ENCODE measurements at regions not wholly inside any gene's neighbourhood (a gene's known extent, or its start where the extent isn't known, plus 50 kb on each side); places are given as distances from the start of the nearest gene placed in this dataset.
"Not testable (repeated sequence)": the region's sequence is repeated elsewhere in the genome, so short reads cannot be mapped to it uniquely, and the experiment has no call there.

DNA sequence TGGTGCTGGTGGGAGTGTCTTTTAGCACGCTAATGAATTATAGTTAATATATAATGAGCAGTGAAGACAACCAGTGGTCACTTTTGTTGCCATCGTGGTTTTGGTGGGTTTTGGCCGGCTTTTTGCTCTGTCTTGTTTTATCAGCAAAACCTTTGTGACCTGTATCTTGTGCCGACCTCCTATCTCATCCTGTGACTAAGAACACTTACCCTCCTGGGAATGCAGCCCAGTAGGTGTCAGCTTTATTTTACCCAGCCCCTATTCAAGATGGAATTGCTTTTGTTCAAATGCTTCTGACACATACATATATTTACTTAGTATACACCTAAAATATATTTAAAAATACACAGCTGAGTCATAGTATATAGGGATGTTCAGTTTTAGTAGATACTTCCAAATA, 770.3 kb downstream of the PDCD6IP start:
- DNase-seq: no peak

DNA sequence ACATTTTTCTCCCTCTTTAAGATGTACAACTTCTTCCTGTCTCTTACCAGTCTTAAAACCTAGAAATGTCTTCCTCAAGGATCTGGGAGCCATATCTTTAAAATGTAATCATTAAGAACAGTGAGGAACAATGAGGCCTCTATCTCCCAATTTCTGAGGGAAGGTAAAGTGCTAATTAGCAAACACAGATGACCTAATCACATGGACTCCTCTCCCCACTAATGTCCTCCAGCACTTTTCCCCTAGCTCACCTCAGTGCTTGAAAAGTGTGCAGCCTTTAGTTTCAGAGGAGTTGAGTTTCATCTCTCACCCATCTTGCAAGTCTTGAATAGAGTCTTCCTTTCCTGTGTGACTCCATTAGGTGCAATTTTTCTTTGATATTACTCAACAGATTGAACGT, 771.0 kb downstream of the PDCD6IP start:
- no peak for DNase-seq

DNA sequence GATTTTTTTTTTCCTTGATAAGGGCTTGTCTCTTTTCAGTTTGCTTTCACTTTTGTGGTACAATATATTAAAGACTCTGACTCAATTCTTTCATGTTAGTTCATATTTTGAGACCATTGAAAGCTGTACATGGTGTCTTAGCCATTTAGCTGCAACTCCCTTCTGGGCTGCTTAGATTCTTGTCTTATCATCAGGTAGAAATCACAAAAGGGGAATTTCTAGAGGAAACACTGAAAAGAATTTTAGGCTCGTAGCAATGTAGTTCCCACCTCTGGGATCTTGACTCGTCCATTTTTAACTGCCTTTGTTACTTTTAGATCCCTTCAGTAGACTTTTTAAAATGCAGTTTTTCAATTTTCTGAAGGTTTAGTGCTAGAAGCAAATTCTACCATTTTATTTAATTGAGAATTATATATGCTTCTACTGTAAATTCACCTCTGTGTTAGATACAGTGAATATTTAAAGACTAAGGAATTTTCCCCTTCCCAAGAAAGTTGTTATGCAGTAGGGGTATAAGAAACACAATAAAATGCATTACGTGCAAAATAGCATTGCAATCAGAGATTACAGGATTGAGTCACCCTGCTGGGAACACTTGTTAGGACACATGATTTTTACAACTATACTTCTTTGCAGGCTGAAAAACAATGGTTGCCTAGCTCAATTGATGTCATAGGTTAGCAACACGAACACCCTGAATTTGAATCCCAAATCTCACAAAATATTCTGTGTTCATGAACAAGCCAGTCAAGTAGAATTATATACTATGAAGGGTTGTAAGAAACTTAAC, 772.7 kb downstream of the PDCD6IP start:
- DNase-seq: no peak

DNA sequence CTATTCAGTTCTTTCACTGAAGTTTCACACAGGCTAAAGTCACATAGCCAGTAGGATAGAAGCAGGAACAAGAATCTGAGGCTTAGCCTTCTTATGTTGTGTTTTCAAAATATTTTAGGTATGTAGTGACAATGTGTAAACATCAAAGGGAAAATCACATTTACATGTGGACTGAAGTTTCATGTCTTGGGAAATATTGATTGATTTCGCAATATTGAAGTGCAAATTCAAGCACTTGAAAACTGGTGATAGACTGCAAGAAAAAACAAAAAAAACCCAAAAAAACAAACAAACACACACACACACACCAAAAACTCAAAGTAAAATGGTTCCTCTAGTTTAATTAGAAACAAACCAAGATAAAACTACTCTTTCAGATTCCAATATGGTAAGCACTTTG, 773.3 kb downstream of the PDCD6IP start:
- no peak for DNase-seq

DNA sequence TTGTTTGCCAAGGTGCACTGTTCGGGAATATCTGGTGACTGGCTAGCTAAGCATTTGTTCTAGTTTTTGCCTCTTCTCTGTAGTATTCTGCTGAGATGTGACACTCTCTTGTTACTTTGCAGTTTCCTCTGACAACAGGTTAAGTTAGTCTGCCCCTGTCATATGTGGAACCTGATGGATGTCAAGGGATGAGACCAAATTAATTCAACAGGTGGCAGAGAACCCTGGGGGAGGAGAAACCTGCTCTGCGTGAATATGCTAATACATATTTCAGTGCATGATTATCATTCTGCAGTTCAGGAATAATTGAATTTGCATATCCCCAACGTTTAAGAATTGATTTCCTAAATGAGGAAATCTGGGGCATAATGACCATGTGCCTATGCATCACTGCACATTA, 777.3 kb downstream of the PDCD6IP start:
- DNase-seq: no peak

DNA sequence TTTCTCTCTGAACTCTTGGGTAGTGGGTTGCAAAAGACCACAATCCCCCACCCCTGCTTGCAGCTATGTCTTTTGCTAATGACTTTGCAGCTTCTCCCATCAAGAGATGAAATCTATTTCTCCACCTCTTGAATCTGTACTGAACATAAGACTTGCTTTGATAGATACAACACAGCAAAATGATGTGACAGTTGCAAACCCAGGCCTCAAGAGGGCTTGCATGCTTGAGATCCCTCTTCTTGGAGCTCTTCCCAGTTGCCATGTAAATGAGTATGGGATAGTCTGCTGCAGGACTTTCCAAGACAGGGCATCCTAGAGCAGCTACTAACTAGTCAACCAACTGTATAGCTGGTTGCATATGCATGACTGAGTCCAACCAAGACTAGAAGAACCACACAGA, 783.6 kb downstream of the PDCD6IP start:
- no peak for DNase-seq

DNA sequence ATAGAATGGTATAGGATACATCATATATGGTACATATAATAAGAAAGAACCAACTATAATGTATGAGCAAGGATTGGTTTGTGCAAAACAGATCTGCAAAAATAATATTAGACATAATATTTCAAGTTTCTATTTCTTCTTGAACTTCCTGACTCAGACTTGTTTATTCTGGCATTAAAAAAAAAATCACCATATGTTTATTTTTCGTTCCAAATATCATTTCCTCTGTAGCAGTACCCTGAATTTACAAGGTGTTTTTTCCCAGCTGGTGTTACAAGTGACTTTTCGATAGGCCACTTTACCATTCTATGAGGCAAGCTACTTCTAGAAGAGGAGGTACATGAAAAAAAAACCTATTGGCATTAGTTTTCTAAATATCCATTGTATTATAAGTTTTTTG, 785.0 kb downstream of the PDCD6IP start:
- DNase-seq: no peak

DNA sequence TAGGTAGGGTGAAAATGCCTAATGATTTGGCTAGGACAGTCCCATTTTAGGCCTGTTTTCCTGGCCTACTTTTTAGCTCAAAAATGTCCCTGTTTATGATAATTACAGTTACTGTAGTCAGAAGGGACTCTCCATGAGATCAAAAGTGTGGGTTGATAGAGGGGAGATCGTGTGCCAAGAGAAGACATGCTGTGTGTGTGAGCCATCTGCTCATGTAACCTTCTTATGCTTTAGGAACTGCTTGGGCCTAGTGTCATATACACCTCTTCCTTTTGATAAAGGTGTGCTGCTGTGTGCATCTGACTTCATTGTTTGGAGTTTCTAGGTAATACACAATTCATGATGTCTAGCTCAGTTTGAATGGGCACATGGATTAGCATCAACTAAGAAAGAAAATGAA, 786.5 kb downstream of the PDCD6IP start:
- no peak for DNase-seq

DNA sequence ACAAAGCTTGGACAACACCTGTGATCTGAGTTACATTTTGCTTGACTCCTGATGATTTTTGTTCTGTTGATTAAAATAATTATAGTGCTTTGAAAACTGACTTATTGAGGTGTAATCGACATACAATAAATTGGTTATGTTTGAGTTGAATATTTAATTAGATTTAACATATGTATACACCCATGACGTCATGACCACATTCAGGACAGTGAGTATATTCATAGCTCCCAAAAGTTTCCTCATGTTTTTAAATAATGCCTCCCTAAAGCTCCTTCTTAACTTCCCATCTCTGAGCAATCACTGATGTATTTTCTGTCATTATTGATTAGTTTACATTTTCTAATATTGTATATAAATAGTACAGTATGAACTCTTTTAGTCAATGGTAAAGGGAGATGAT, 801.2 kb downstream of the PDCD6IP start:
- no peak for DNase-seq

DNA sequence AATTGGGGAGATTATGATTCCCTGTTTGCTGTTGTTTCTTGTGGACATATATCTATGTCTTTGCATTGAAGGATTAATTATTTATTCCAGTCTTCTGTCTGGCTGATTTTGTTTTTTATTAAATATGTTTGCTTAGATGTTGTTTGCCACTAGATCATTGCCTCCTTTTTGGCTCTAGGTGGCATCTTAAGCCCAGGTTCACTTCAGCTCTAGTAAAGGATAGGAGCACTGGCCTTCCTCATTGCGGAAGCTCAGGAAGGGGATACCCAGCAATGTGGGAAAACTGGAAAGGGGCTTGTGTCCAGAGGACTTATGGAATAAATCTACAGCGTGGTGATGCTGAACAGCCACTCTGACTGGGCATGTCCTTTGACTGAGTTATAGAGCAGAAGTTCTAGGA, 821.6 kb downstream of the PDCD6IP start:
- no peak for DNase-seq

DNA sequence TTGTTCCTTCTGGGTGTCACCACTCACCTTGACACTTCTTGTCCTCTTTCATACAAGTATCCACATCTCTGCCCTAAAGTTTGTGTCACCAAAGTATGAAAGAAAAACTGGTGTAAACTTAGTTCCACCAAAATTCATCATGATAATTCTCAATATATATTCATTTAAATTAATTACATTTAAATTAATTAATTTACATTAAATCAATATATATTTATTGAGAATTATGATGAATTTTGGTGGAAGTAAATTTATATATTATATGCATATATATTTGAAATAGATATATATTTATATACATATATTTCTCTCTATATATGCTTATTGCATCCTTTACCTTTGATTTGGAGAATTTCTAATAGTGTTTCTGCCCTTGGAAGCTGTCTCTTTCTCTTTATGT, 828.3 kb downstream of the PDCD6IP start:
- DNase-seq: no peak

DNA sequence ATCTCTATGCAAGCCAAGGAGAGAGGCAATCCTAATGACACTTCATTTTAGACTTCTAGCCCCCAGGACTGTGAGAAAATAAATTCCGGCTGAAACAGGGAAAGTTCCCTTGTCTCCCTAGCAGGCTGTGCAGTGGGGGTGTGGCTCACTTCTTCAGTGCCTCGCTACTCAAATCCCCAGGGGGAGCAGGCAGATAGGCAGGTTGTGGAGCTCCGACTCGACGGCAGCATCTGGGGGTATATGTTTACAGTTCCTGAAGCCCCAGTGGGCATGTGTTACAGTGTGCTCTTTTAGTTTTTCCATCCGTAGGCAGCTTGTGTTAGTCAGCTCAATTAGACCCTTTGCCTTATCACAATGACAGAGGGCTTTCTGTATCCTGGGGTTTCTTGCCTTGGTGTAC, 836.5 kb downstream of the PDCD6IP start:
- no peak for DNase-seq

DNA sequence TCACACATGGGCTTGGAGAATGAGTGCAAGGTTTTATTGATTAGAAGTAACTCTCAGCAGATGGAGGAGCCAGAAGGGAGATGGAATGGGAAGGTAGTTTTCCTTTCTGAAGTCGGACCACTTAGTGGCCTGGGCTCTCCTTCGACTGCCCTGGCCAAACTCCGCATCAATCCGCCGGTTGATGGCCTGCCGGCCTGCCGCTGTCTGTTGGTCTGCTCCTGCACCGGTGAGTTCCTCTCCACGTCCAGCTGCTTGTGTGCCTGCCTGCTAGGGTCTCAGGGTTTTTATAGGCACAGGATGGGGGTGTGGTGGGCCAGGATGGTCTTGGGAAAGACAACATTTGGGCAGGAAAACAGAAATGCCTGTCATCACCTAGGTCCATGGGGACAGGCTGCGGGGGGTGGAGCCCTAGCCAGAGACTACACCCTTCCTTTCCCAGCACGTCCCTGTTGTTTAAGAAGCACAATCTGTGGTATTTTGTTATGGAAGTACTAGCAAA, 837.0 kb downstream of the PDCD6IP start:
- no peak for DNase-seq

DNA sequence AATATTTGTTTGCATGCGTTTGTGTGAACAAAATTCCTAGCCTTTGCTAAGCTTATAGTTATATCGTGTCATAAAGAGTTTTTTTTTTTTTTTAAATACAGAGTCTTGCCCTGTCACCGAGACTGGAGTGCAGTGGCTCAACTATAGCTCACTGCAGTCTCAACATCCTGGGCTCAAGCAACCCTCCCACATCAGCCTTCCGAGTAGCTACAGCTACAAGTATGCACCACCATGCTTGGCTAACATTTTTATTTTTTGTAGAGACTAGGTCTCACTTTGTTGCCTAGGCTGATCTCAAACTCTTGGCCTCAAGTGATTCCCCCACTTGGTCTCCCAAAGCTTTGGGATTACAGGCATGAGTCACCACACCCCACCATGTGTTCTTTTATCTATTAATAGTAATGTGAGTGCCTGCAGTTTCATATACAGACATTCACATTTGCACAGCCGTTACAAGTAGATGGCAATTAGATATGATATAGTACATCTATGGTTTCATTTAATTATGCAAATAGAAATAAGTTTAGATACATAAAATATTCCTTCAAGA, 848.6 kb downstream of the PDCD6IP start:
- no peak for DNase-seq

DNA sequence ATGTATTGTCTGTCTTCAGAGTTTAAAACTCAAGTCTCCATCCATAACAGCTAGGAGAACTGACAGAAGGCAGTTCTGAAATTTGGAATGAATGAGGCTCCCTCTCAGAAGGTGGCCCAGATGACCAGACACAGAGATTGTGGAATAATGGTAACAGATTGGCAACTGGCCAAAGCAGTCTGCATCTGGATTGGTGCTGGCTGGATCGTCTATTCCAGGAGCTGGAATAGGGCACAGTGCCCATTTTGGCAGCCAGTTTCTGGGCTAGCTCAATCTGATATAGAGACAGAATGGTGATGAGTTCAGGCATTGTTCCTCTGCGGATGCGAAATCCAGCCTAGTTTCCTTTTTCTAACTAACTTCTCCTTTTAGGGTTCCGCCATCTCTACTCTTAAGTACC, 851.7 kb downstream of the PDCD6IP start:
- no peak for DNase-seq

DNA sequence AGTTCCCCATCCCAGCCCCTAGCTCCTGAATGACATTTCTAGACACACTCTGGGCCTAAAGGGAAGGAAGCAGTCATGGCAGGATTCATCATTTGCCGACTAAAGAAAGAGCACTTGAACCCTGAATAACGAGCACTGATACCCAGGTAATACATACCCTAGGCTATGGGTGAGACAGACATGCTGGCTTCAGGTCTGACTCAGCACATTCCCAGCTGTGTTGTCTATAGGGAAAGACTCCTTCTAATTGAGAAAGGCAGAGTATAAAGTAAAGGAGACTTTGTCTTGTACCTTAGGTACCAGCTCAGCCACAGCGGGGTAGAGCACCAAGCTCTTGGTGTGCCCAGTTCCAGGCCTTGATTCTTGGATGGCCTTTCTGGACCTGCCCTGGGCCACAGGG, 870.5 kb downstream of the PDCD6IP start:
- DNase-seq: no peak

DNA sequence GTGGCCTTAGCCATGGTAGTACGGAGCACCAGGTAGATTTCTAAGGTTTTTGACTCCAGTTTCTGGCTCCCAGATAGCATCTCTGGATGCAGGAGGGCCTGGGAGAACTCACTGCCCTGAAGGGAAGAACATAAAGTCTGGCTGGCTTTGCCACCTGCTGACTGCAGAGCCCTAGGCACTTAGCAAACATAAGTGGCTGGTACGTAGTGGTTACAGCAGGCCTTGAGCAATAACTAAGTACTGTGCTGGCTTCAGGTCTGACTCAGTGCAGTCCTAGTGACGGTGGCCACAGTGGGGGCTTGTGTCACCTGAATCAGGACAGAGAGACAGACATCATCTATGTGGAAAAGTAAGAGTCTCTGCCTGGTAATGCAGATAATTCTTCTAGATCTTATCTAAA, 871.1 kb downstream of the PDCD6IP start:
- no peak for DNase-seq

DNA sequence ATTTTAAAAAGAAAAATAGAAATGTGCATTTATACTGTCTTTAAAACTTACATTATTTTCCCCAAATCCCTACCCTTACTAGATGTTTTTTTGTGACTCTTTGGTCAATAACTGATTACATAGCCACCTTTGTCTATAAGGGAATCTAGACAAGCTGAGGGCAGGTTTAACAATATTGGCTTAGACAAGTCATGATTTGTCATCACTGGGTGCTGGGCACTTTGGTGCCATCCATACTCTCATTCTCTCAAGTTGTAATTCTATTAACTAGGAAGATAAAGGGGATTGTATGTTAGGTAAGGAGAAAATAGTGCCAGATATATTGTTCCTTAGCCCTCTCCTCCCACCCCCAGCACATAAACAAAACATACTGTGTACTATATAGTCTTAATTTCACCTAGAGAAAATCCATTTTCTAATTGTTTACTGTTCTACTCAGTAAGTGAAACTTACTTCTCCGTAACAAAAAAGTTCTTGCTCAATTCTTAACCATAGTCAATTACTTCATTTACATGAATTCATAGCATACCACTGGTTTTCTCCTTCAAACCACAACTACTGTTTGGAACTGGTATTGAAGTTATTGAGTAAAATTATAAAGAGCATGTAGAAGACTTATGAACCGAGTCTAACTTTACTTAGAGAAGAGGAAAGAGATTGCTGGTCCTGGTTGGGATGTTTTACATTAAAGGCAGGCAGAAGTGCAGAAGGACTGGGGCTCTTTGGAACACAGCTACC, 877.1 kb downstream of the PDCD6IP start:
- DNase-seq: peak; percentile 22

DNA sequence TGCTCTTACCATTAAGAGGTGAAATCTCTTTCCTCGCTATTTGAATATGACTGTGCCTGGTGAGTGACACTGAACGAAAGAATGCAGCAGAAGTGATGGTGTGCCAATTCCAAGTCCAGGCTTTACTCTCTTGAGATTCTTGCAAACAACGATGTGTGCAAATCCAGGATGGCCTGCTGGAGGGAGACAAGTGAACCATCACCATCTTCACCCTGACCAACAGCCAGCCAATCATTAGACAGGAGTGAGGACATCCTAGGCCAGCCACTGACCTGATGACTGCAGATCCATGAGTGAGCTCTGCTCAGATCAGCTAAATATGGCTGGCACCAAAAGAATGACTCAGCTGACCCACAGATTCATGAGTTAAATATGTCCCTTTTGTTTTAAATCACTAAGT, 878.0 kb downstream of the PDCD6IP start:
- peak; percentile 68 for DNase-seq

DNA sequence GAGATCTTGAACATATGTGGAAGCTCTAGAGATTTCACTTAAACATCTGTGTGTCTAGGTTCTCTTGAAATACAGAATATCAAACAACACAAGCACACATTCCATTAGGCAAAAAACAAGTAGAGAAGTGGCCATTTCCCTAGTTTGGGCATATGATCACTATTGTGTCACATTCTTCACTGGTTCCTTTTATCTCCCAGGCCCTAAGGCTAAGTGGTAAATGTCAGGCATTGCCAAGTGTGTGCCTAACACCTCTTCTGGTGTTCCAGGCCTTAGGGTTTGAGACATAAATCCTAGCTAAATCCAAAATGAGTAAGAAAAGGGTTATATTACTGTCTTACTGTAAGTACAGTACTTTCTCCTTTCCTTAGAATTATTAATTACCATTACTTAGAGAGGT, 880.1 kb downstream of the PDCD6IP start:
- DNase-seq: no peak

DNA sequence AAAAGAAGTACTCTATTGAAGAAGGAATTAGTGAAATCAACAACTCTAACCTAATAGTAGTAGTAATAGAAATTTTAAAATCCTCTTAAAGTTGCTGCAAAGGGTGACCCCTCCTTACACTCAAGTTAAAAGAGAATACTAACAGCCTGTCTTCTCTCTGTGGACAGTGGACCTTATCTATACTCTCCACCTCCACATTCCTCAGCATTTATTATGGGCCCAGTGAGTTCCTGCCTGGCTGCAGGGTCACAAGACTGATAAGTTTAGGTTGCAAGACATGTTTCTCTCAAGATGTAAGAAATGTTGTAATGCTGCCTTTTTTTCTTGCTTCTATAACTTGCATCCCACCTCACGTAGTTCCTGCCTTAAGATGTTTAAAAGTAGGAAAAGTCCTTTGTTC, 880.6 kb downstream of the PDCD6IP start:
- DNase-seq: not testable (repeated sequence)

DNA sequence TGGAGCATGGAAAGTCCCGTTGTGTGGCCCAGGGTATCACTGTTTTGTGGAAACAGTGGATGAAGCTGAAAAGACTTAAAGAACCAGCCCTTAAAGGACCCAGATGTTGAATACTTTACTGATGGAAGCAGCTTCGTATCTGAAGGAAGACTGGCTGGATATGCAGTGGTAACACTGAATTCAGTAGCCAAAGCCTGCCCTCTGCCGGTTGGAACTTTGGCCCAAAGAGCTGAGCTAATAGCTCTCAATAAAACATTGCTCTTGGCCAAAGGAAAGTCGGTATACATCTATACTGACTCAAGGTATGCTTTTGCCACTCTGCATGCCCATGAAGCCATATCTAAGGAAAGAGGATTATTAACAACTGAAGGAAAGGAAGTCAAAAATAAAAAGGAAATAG, 885.4 kb downstream of the PDCD6IP start:
- DNase-seq: peak; percentile 9

DNA sequence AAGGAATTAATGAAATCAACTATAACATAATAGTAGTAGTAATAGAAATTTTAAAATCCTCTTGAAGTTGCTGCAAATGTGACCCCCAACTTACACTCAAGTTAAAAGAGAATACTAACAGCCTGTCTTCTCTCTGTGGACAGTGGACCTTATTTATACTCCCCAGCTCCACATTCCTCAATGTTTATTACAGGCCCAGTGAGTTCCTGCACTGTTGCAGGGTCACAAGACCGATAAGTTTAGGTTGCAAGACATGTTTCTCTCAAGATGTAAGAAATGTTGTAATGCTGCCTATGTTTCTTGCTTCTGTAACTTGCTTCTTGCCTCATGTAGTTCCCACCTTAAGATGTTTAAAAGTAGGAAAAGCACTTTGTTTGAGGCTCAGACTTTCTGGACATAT, 888.1 kb downstream of the PDCD6IP start:
- DNase-seq: no peak

DNA sequence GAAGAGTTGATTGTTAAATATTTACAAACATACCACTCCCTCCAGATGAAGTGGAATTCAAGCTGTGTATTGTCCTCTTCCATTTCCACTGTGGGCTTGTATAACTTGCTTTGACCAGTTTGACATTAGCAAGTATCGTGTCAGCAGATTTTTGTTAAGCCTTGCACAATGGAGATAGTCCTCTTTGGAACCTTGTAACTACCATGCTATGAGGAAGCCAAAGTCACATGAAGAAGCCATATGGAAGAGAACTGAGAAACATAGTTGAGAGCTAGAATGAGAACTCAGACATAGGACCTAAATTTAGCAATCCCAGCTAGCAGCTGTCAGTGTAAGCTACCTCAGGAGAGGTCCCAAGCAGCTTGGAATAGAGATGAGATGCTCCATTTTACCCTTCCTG, 889.2 kb downstream of the PDCD6IP start:
- DNase-seq: no peak

All from kidney glomerular epithelial cell (primary cell).